ENCODE measurements at regions not wholly inside any gene's neighbourhood (a gene's known extent, or its start where the extent isn't known, plus 50 kb on each side); places are given as distances from the start of the nearest gene placed in this dataset.

GRCh38 chr3:24591191-24591590 lies 96.5 kb upstream of the THRB start:
- Histone ChIP-seq H3K4me3 (no peak overlapping the region), H3K36me3 (no peaks in the 10 kb centered on the region), H3K9me3 (no peaks in the 10 kb centered on the region), H3K27ac (no peak overlapping the region), H3K27me3 (no peaks in the 10 kb centered on the region), H3K4me1 (no peaks in the 10 kb centered on the region)
- no peak for TF ChIP-seq CTCF (IDR thresholded peaks at IDR 0.05)
- no peak for DNase-seq (ENCODE audit: low spot score)

- no peaks in the 10 kb centered on the region for H3K9me3 ChIP-seq
- H3K36me3 ChIP-seq: no peaks in the 10 kb centered on the region
- no peak overlapping the region for H3K4me3 ChIP-seq
- H3K27ac ChIP-seq: no peak overlapping the region
- H3K27me3 ChIP-seq: no peaks in the 10 kb centered on the region
- no peaks in the 10 kb centered on the region for H3K4me1 ChIP-seq
- TF ChIP-seq CTCF (IDR thresholded peaks at IDR 0.05): no peak
- DNase-seq (ENCODE audit: low spot score): no peak
Observed at GRCh38 chr3:24591661-24592555, 97.3 kb upstream of the THRB start.

GRCh38 chr3:24594161-24594560 lies 99.5 kb upstream of the THRB start:
- H3K27me3 ChIP-seq: no peaks in the 10 kb centered on the region
- H3K36me3 ChIP-seq: no peaks in the 10 kb centered on the region
- no peaks in the 10 kb centered on the region for H3K9me3 ChIP-seq
- H3K4me3 ChIP-seq: no peak overlapping the region
- no peak overlapping the region for H3K27ac ChIP-seq
- no peaks in the 10 kb centered on the region for H3K4me1 ChIP-seq
- DNase-seq (ENCODE audit: low spot score): no peak
- TF ChIP-seq CTCF (IDR thresholded peaks at IDR 0.05): no peak

- Histone ChIP-seq H3K4me1 (no peaks in the 10 kb centered on the region), H3K9me3 (no peaks in the 10 kb centered on the region), H3K4me3 (no peak overlapping the region), H3K27ac (no peak overlapping the region), H3K36me3 (no peaks in the 10 kb centered on the region), H3K27me3 (no peaks in the 10 kb centered on the region)
- no peak for TF ChIP-seq CTCF (IDR thresholded peaks at IDR 0.05)
- no peak for DNase-seq (ENCODE audit: low spot score)
Observed at GRCh38 chr3:24595796-24596195, 101.1 kb upstream of the THRB start.

GRCh38 chr3:24596626-24597025 lies 102.0 kb upstream of the THRB start:
- H3K9me3 ChIP-seq: no peaks in the 10 kb centered on the region
- DNase-seq (ENCODE audit: low spot score): no peak
- H3K36me3 ChIP-seq: no peaks in the 10 kb centered on the region
- TF ChIP-seq CTCF (IDR thresholded peaks at IDR 0.05): no peak
- H3K27ac ChIP-seq: no peak overlapping the region
- no peaks in the 10 kb centered on the region for H3K4me1 ChIP-seq
- H3K27me3 ChIP-seq: no peaks in the 10 kb centered on the region
- H3K4me3 ChIP-seq: no peak overlapping the region

Measured in right atrium auricular region (tissue), 2 donors.